ENCODE measurements at regions not wholly inside any gene's neighbourhood (a gene's known extent, or its start where the extent isn't known, plus 50 kb on each side); places are given as distances from the start of the nearest gene placed in this dataset.

DNA sequence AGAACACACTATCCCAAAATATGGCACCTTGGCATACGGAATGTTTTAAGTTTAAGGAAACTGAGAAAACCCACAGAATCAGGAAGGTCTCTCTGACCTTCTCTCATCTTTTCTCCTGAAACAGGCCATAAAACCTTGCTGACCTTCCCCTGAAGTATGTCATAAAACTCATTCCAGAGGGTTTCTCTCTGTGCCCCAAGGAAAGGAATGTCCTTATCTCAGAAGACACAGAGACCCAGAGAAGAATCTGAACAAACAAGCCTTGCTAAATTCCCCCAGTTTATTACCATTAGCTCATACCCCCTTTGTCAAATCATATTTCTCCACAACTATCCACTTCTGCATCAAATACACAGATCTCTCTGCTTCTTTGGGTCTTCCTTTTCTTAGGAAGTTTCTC is 603.1 kb downstream of the MCTP2 start:
- no peak for ATAC-seq
- CTCF ChIA-PET = no interaction called here
- TF ChIP-seq CTCF (IDR thresholded peaks at IDR 0.05) = no peak
- POLR2A ChIA-PET = no interaction called here
- no peaks in the 10 kb centered on the region for H3K27me3 Mint-ChIP-seq
- no peaks in the 10 kb centered on the region for H3K36me3 Mint-ChIP-seq (ENCODE audit: low read depth)
- DNase-seq = no peak
- no peak overlapping the region for H3K4me3 Mint-ChIP-seq
- H3K4me1 Mint-ChIP-seq (ENCODE audit: low read depth) = no peaks in the 10 kb centered on the region
- no peak overlapping the region for H3K27ac Mint-ChIP-seq
- intact Hi-C loops (cut with micrococcal nuclease) = no loop called here
- H3K9me3 Mint-ChIP-seq = no peaks in the 10 kb centered on the region

- TF ChIP-seq CTCF (IDR thresholded peaks at IDR 0.05) = no peak
- H3K36me3 Mint-ChIP-seq (ENCODE audit: low read depth) = no peaks in the 10 kb centered on the region
- H3K27me3 Mint-ChIP-seq = peaks cover 9% of the 10 kb centered on the region
- H3K9me3 Mint-ChIP-seq = no peaks in the 10 kb centered on the region
- ATAC-seq = no peak
- DNase-seq = no peak
- intact Hi-C loops (cut with micrococcal nuclease) = no loop called here
- H3K27ac Mint-ChIP-seq = no peak overlapping the region
- ChIA-PET CTCF (no interaction called here), POLR2A (interaction anchor here (1.4 kb wide), 1 partner anchor 9 kb away, joined by 4 read pairs; no protein-coding TSS in a partner anchor)
- H3K4me3 Mint-ChIP-seq = no peak overlapping the region
- H3K4me1 Mint-ChIP-seq (ENCODE audit: low read depth) = no peaks in the 10 kb centered on the region
These were observed 606.9 kb downstream of the MCTP2 start for GRCh38 chr15:94838281-94838680.

DNA sequence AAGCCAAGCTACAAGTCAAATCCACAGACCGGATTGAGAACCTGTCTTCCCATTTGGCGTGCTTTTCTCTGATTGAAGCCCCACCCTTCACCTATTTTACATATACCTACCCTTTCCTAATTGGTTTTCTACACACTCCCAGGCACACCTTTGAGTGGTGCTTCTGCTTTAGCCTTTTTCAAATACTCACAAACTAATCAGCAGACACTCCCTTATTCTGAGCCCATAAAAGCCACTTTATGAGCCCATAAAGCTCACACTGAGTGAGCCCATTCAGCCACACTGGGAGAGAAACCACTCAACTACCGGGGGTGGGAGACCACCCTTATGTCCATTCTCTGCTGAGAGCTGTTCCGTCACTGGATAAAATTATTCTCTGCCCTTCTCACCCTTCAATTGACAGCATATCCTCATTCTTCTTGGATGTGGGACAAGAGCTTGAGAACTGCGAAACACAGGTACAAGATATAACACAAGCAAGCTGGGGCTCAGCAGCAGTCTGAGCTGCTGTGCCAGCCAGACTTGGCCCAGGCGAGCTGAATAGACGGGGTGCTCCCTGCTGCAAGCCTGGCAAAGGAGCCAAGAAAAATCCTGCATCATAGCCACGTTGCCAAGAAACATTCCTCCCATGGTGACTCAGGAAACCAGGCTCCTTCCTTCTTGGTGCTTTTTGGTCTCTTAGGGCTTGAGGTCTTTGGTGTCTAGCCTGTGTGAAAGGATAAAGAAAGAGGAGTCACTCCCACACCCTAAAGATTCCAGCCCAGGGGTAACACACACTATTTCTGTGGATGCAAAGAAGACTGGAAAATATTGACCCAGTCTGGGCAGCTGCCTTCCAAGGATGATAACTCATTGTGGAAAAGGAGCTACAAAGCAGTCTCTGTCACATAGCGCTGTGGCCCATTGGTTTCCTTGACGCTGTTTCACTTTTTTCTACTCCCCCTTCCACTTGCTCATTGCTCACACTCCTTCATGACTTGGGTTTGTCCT is 609.7 kb downstream of the MCTP2 start:
- no peak for TF ChIP-seq CTCF (IDR thresholded peaks at IDR 0.05)
- no peak for DNase-seq
- H3K27me3 Mint-ChIP-seq = peaks cover 27% of the 10 kb centered on the region

DNA sequence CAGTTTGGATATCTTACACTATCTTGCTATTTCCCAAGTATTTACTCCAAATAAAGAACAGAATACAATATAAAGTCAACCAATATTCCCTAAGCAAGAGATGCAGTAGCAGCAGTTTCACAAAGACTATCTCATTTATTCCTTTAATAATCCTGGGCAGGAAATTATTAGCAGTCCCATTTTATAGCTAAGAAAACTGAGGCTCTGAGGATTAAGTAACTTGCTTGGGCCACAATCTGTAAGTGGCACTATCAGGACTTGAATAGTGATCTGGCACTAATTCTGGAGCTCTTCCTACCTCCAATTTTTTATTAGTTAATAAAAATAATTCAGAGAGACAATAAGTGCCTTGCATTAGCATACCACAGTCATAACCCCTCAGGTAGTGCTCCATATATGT is 611.7 kb downstream of the MCTP2 start:
- Mint-ChIP-seq H3K36me3 (ENCODE audit: low read depth) (no peaks in the 10 kb centered on the region), H3K27me3 (peaks cover 38% of the 10 kb centered on the region), H3K4me3 (no peak overlapping the region), H3K27ac (no peak overlapping the region), H3K4me1 (ENCODE audit: low read depth) (no peaks in the 10 kb centered on the region), H3K9me3 (peaks cover 4% of the 10 kb centered on the region)
- no peak for TF ChIP-seq CTCF (IDR thresholded peaks at IDR 0.05)
- intact Hi-C loops (cut with micrococcal nuclease) = no loop called here
- ATAC-seq (no peak), DNase-seq (no peak)
- ChIA-PET POLR2A (no interaction called here), CTCF (no interaction called here)

More for the DNA sequence above, 609.7 kb downstream of the MCTP2 start:
- ATAC-seq = no peak
- ChIA-PET POLR2A (no interaction called here), CTCF (no interaction called here)
- no peaks in the 10 kb centered on the region for H3K36me3 Mint-ChIP-seq (ENCODE audit: low read depth)
- no peak overlapping the region for H3K4me3 Mint-ChIP-seq
- H3K4me1 Mint-ChIP-seq (ENCODE audit: low read depth) = no peaks in the 10 kb centered on the region
- intact Hi-C loops (cut with micrococcal nuclease) = no loop called here
- H3K27ac Mint-ChIP-seq = no peak overlapping the region
- no peaks in the 10 kb centered on the region for H3K9me3 Mint-ChIP-seq

- no peaks in the 10 kb centered on the region for H3K36me3 Mint-ChIP-seq (ENCODE audit: low read depth)
- intact Hi-C loops (cut with micrococcal nuclease) = no loop called here
These were observed 612.8 kb downstream of the MCTP2 start for GRCh38 chr15:94844198-94844537.

More at GRCh38 chr15:94844198-94844537, 612.8 kb downstream of the MCTP2 start:
- ChIA-PET POLR2A (interaction anchor here (0.7 kb wide), 1 partner anchor 645 kb away, joined by 3 read pairs; no protein-coding TSS in a partner anchor), CTCF (no interaction called here)
- no peak overlapping the region for H3K27ac Mint-ChIP-seq
- ATAC-seq (no peak), DNase-seq (no peak)
- no peak for TF ChIP-seq CTCF (IDR thresholded peaks at IDR 0.05)
- no peak overlapping the region for H3K4me3 Mint-ChIP-seq
- H3K4me1 Mint-ChIP-seq (ENCODE audit: low read depth) = no peaks in the 10 kb centered on the region
- peaks cover 5% of the 10 kb centered on the region for H3K9me3 Mint-ChIP-seq
- peaks cover 42% of the 10 kb centered on the region for H3K27me3 Mint-ChIP-seq

Measured in activated CD8-positive, alpha-beta T cell treated with anti-CD3 and anti-CD28 coated beads for 36 hours (primary cell).